CD4-positive, alpha-beta T cell treated with Interleukin-1 beta for 1 hour (primary cell): ENCODE measurements at regions not wholly inside any gene's neighbourhood (a gene's known extent, or its start where the extent isn't known, plus 50 kb on each side); places are given as distances from the start of the nearest gene placed in this dataset.

ENCODE experiments used
- DNase-seq, 2 donors: peaks; one replicate each; pipeline ENCODE4 v3.0.0-alpha.2; 2020 to 2022

- no peak for DNase-seq
Observed at GRCh38 chr4:85406185-85406584, 68.8 kb upstream of the ARHGAP24 start.

- DNase-seq: no peak
Observed at GRCh38 chr4:85407546-85407945, 67.4 kb upstream of the ARHGAP24 start.

GRCh38 chr4:85408301-85408700 lies 66.6 kb upstream of the ARHGAP24 start:
- no peak for DNase-seq

GRCh38 chr4:85409251-85409650 lies 65.7 kb upstream of the ARHGAP24 start:
- no peak for DNase-seq

- no peak for DNase-seq
Observed at GRCh38 chr4:85411386-85411785, 63.6 kb upstream of the ARHGAP24 start.

- DNase-seq: no peak
Observed at GRCh38 chr4:85414972-85415371, 60.0 kb upstream of the ARHGAP24 start.

- DNase-seq: no peak
Observed at GRCh38 chr4:85416094-85416493, 58.9 kb upstream of the ARHGAP24 start.

GRCh38 chr4:85419103-85419502 lies 55.8 kb upstream of the ARHGAP24 start:
- no peak for DNase-seq

- DNase-seq: no peak
Observed at GRCh38 chr4:85420831-85421230, 54.1 kb upstream of the ARHGAP24 start.

- no peak for DNase-seq
Observed at GRCh38 chr4:85423431-85423830, 51.5 kb upstream of the ARHGAP24 start.
